OCI-LY1 (cell line): ENCODE measurements at regions not wholly inside any gene's neighbourhood (a gene's known extent, or its start where the extent isn't known, plus 50 kb on each side); places are given as distances from the start of the nearest gene placed in this dataset.

Source experiments
- H2AFZ ChIP-seq: fragments of 200-600 bp; sonication (generic), shearing (Covaris generic); 2 replicates; pipeline ENCODE4 v1.6.0; 2014; ENCODE audit warnings: antibody characterized with exemption, mild to moderate bottlenecking, low read length
- H3F3A ChIP-seq: fragments of 200-600 bp; sonication (generic), shearing (Covaris generic); 2 replicates; pipeline ENCODE4 v1.6.0; 2014; ENCODE audit warnings: mild to moderate bottlenecking, antibody characterized with exemption, low read length, moderate library complexity; ENCODE audit not compliant: insufficient read depth
- H3K27ac ChIP-seq: fragments of 200-600 bp; sonication (generic); 2 replicates; pipeline ENCODE4 v1.5.1; 2014; ENCODE audit warnings: low read length, mixed run types, mild to moderate bottlenecking, low read depth; ENCODE audit not compliant: poor library complexity, severe bottlenecking
- H3K27me3 ChIP-seq: fragments of 200-600 bp; sonication (generic); 2 replicates; pipeline ENCODE4 v1.6.0; 2014; ENCODE audit warnings: antibody characterized with exemption, mild to moderate bottlenecking, low read length, moderate library complexity; ENCODE audit not compliant: insufficient read depth
- H3K36me3 ChIP-seq: fragments of 200-600 bp; sonication (generic); 2 replicates; pipeline ENCODE4 v1.6.1; 2014; ENCODE audit warnings: mild to moderate bottlenecking, antibody characterized with exemption, low read length, moderate library complexity, mixed read lengths; ENCODE audit not compliant: insufficient read depth
- H3K4me1 ChIP-seq: fragments of 200-600 bp; sonication (generic); 2 replicates; pipeline ENCODE4 v1.5.1; 2014; ENCODE audit warnings: mild to moderate bottlenecking, low read length, moderate library complexity; ENCODE audit not compliant: insufficient read depth, severe bottlenecking
- H3K4me2 ChIP-seq: fragments of 200-600 bp; sonication (generic), shearing (Covaris generic); 2 replicates; pipeline ENCODE4 v1.6.1; 2014; ENCODE audit warnings: low read length
- H3K4me3 ChIP-seq: fragments of 200-600 bp; sonication (generic); 2 replicates; pipeline ENCODE4 v1.5.1; 2014; ENCODE audit warnings: low read length, low read depth, mild to moderate bottlenecking, mixed read lengths; ENCODE audit not compliant: poor library complexity, severe bottlenecking
- H3K79me2 ChIP-seq: fragments of 200-600 bp; shearing (Covaris generic); 2 replicates; pipeline ENCODE4 v1.6.1; 2016; ENCODE audit warnings: mixed run types, low read length, mixed read lengths; ENCODE audit not compliant: insufficient read depth
- H3K9ac ChIP-seq: fragments of 200-600 bp; sonication (generic), shearing (Covaris generic); 2 replicates; pipeline ENCODE4 v1.6.1; 2014; ENCODE audit warnings: mild to moderate bottlenecking, low read length, mixed read lengths
- H3K9me2 ChIP-seq: fragments of 200-600 bp; sonication (generic), shearing (Covaris generic); 2 replicates; pipeline ENCODE4 v1.6.1; 2014; ENCODE audit warnings: low read depth, mild to moderate bottlenecking, low read length, mixed read lengths
- H3K9me3 ChIP-seq: fragments of 200-600 bp; shearing (Covaris generic); 2 replicates; pipeline ENCODE4 v1.6.1; 2014; ENCODE audit warnings: low read length, mixed read lengths
- H4K20me1 ChIP-seq: fragments of 200-600 bp; sonication (generic), shearing (Covaris generic); 2 replicates; pipeline ENCODE4 v1.6.0; 2016; ENCODE audit warnings: mild to moderate bottlenecking, low read length; ENCODE audit not compliant: insufficient read depth
- CTCF ChIP-seq: fragments of 200-600 bp; sonication (generic), shearing (Covaris generic); IDR thresholded peaks from 2 replicates; pipeline ENCODE4 v1.5.1; 2017; ENCODE audit warnings: mild to moderate bottlenecking, antibody characterized with exemption, low read length, moderate library complexity, mixed read lengths
- EZH2 ChIP-seq: fragments of 200-600 bp; sonication (generic), shearing (Covaris generic); IDR thresholded peaks from 2 replicates; pipeline ENCODE4 v1.8.0; 2017; ENCODE audit warnings: borderline replicate concordance, mixed run types, mild to moderate bottlenecking, antibody characterized with exemption, low read length, moderate library complexity, mixed read lengths

GRCh38 chr9:25571491-25571890 lies 106.8 kb downstream of the TUSC1 start:
- Histone ChIP-seq H2AFZ (no peak overlapping the region), H3K79me2 (no peaks in the 10 kb centered on the region), H3K27me3 (no peaks in the 10 kb centered on the region), H3K4me2 (no peak overlapping the region), H4K20me1 (no peaks in the 10 kb centered on the region), H3K36me3 (no peaks in the 10 kb centered on the region), H3K9ac (no peak overlapping the region), H3K9me3 (no peaks in the 10 kb centered on the region), H3K4me3 (no peak overlapping the region), H3F3A (no peaks in the 10 kb centered on the region), H3K27ac (no peak overlapping the region), H3K9me2 (no peaks in the 10 kb centered on the region), H3K4me1 (no peaks in the 10 kb centered on the region)
- no peak for TF ChIP-seq CTCF
- no peak for TF ChIP-seq EZH2

GRCh38 chr9:25570802-25571201 lies 107.4 kb downstream of the TUSC1 start:
- Histone ChIP-seq H3K4me2 (no peak overlapping the region), H3K27ac (no peak overlapping the region), H2AFZ (no peak overlapping the region), H4K20me1 (no peaks in the 10 kb centered on the region), H3K27me3 (no peaks in the 10 kb centered on the region), H3K9ac (no peak overlapping the region), H3K4me1 (no peaks in the 10 kb centered on the region), H3F3A (no peaks in the 10 kb centered on the region), H3K9me2 (no peaks in the 10 kb centered on the region), H3K9me3 (no peaks in the 10 kb centered on the region), H3K36me3 (no peaks in the 10 kb centered on the region), H3K79me2 (no peaks in the 10 kb centered on the region), H3K4me3 (no peak overlapping the region)
- TF ChIP-seq CTCF, result no peak
- TF ChIP-seq EZH2, result no peak

GRCh38 chr9:25562101-25562500 lies 116.1 kb downstream of the TUSC1 start:
- no peak overlapping the region for H3K27ac ChIP-seq
- H3K9me3 ChIP-seq, result no peaks in the 10 kb centered on the region
- no peak overlapping the region for H3K9ac ChIP-seq
- no peaks in the 10 kb centered on the region for H4K20me1 ChIP-seq
- no peaks in the 10 kb centered on the region for H3K9me2 ChIP-seq
- H3K4me3 ChIP-seq, result no peak overlapping the region
- H3K4me2 ChIP-seq, result no peak overlapping the region
- H3K27me3 ChIP-seq, result no peaks in the 10 kb centered on the region
- H2AFZ ChIP-seq, result no peak overlapping the region
- H3K4me1 ChIP-seq, result no peaks in the 10 kb centered on the region
- no peaks in the 10 kb centered on the region for H3K36me3 ChIP-seq
- TF ChIP-seq CTCF, result no peak
- TF ChIP-seq EZH2, result no peak
- no peaks in the 10 kb centered on the region for H3K79me2 ChIP-seq
- H3F3A ChIP-seq, result no peaks in the 10 kb centered on the region
